T-helper 2 cell (primary cell): ENCODE measurements at regions not wholly inside any gene's neighbourhood (a gene's known extent, or its start where the extent isn't known, plus 50 kb on each side); places are given as distances from the start of the nearest gene placed in this dataset.
"Not testable (repeated sequence)": the region's sequence is repeated elsewhere in the genome, so short reads cannot be mapped to it uniquely, and the experiment has no call there.

Experiments
- DNase-seq, 5 experiments: peaks; one replicate each; pipeline versions ENCODE4 v3.0.0 to v3.0.0-alpha.2; 2012 to 2022

DNA sequence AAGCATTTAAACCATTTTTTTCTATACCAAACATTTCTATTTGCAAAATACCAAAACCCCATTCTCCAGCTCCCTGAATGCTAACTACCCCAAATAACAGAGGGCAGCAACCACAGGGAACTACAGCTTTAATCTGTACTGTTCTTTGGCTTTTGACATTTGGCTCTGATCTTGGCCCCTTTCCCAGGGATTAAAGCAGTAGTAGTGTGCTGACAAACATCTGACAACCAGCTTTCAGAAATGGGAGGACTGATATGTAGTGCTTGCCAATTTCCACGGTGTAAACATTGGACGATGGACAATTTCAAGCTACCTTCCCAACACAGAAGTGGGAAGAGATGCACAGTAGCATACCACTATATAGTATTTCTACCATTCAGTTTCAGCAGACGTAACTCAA is 88.4 kb upstream of the TEAD1 start:
- no peak for DNase-seq

GRCh38 chr11:12587333-12587991 is 86.8 kb upstream of the TEAD1 start:
- DNase-seq = no peak

GRCh38 chr11:12591706-12592105 is 82.5 kb upstream of the TEAD1 start:
- no peak for DNase-seq

GRCh38 chr11:12592283-12592682 is 81.9 kb upstream of the TEAD1 start:
- no peak for DNase-seq

GRCh38 chr11:12595089-12595847 is 79.0 kb upstream of the TEAD1 start:
- DNase-seq = not testable (repeated sequence)

GRCh38 chr11:12598330-12599256 is 75.6 kb upstream of the TEAD1 start:
- peak in 2 of 5 experiments; percentile 1 to 35 for DNase-seq

DNA sequence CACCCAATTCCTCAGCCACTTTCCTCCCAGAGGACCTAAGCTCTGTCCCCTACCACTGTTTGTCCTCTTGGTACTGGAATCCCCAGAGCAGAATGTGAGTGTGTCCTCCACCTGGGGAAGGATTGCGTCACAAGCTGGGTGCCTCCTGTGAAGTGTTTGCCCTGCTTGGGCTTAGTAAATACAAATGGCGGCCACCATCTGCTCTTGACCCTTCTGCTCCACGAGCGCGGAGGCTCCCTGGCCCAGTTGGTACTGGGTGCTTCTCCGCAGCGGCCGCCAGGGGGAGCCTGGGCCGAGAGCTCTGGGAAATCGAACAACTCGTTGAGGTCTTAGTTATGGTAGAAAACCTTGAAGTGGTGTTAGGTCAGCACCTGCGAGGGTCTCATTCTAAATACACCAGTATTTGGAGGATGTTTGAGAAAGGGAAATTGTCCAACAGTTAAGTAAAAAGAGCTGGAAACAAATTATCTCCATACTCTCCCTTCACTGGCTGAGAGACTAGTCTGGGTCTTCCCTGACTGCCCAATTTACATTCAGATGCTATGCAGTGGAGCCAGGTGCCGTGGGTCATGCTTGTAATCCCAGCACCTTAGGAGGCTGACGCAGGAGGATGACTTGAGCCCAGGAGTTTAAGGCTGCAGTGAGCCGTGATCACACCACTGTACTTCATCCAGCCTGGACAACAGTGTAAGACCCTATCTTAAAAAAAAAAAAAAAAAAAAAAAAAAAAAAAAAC is 74.6 kb upstream of the TEAD1 start:
- DNase-seq = peak in 3 of 5 experiments; percentile 6 to 26 (median 14)

- DNase-seq = no peak
Measured at GRCh38 chr11:12600829-12601228, 73.4 kb upstream of the TEAD1 start.

GRCh38 chr11:12602421-12602820 is 71.8 kb upstream of the TEAD1 start:
- DNase-seq = no peak

- DNase-seq = no peak
Measured at GRCh38 chr11:12603143-12604088, 70.8 kb upstream of the TEAD1 start.

DNA sequence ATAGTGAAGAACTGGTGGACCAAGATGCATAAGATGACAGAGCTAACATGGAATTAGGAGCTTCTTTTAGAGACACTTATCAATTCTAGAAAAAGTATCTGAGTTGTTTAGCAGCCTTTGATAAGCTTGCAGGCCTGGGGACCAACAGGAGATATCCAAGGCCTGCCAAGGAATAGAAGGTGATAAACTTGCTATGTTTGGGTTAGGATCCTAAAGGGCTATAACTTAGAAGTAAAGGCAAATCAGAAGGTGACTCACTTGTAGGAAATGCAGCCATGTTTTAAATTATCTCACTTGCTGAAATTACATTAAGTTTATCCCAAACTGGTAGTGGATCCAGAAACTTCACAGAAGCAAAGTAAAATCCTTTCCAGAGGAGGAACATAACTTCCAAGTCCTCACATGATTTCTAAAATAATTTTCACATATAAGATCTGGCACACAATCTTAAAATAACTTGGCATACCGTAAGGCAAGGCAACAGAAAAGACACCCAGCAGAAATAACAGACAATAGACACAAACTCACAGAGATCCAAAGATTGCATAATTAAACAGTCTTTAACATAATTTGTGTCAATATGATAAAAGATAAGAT is 69.6 kb upstream of the TEAD1 start:
- DNase-seq = no peak

GRCh38 chr11:12606597-12606996 is 67.6 kb upstream of the TEAD1 start:
- no peak for DNase-seq

GRCh38 chr11:12608678-12609077 is 65.5 kb upstream of the TEAD1 start:
- DNase-seq = not testable (repeated sequence)

DNA sequence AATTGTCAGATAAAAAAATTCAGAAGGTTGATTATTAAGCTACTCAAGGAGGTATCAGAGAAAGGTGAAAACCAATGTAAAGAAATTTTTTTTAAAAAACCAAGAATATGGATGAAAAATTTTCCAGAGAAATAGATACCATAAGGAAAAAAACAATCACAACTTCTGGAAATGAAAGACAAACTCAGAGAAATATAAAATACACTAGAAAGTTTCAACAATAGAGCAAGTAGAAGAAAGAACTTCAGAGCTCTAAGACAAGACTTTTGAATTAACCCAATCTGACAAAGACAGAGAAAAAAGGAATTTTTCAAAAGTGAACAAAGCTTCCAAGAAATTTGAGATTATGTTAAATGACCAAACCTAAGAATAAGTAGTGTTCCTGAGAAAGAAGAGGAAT is 62.9 kb upstream of the TEAD1 start:
- DNase-seq = no peak

DNA sequence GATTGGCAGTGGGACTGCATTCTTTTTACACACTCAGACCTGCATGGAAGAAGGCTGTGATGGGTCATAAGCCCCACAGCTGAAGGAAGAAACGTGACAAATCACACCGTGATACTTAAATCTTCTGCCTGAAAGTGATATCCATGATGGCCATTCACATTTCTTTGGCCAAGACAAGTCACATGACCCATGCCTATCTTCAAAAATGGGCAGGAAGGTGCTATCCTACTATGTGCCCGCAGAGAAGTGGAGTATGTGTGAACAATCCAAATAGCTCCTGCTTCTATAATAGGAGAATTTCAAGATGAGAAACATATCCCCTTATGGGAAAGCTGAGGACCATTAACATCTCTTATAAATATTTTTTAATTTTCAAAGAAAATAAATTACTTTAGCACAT is 56.6 kb upstream of the TEAD1 start:
- no peak for DNase-seq

DNA sequence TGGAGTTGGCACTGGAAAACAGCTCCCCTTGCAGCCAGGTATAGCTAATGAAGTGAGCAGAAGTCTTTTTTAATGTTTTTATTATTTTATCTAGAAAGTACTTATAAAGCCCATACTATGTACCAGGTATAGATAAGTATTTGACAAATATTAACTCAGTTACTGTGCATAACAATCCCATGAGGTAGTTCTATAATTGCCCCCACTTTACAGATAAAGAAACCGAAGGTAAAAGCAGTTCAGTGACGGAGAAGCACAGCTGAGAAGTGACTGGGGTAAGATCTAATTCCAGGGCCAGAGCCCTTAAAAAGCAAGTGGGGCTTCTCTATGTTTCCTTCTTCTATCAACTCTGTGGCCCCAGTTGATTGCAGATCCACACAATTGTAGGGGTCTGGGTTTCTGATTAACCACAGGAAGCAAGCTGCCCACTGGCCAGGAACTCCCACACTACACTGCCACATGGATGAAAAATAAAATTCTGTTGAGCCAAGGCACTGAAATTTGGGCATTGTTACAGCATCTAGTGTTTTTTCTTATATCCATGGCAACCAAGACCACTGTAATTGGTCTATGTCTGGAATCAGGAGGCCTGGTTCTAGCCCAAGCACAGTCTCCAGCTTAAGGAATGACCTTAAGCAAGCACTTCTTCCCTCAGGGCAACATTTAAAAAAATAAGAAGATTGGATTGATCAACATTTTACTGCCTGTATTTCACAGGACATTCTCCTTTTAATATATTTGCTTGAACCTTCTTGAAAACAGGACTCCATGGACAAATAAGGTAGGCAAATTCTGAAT is 55.3 kb upstream of the TEAD1 start:
- no peak for DNase-seq

GRCh38 chr11:12623869-12624268 is 50.4 kb upstream of the TEAD1 start:
- DNase-seq = no peak
